GM12891 (cell line): ENCODE measurements at regions not wholly inside any gene's neighbourhood (a gene's known extent, or its start where the extent isn't known, plus 50 kb on each side); places are given as distances from the start of the nearest gene placed in this dataset.

Experiments
- POLR2A ChIP-seq: IDR thresholded peaks from 2 replicates; pipeline ENCODE4 v1.6.1; 2011; ENCODE audit warnings: low read depth, low read length, control low read depth
- POU2F2 ChIP-seq: IDR thresholded peaks from 2 replicates; pipeline ENCODE4 v1.6.1; 2011; ENCODE audit warnings: low read depth, mild to moderate bottlenecking, control low read depth, low read length, moderate library complexity
- SPI1 ChIP-seq: IDR thresholded peaks from 2 replicates; pipeline ENCODE4 v1.6.1; 2011; ENCODE audit warnings: low read depth, low read length, control low read depth

- no peak for TF ChIP-seq POLR2A
- no peak for TF ChIP-seq SPI1
- TF ChIP-seq POU2F2: no peak
Observed at GRCh38 chr5:110343616-110344015, 382.9 kb downstream of the TMEM232 start.
